IPS-18c (cell line): ENCODE measurements at regions not wholly inside any gene's neighbourhood (a gene's known extent, or its start where the extent isn't known, plus 50 kb on each side); places are given as distances from the start of the nearest gene placed in this dataset.
A peak's percentile ranks its signal among the peaks of the same experiment; 100 is the strongest.
"Not testable (repeated sequence)": the region's sequence is repeated elsewhere in the genome, so short reads cannot be mapped to it uniquely, and the experiment has no call there.

ENCODE experiments used
- H3K4me3 ChIP-seq: 2 replicates; pipeline ENCODE4 v1.7.0; 2013; ENCODE audit warnings: low read depth, mild to moderate bottlenecking, low read length, moderate library complexity; ENCODE audit not compliant: insufficient read depth
- H3K9me3 ChIP-seq: one replicate; pipeline ENCODE4 v1.6.1; 2013; ENCODE audit warnings: mild to moderate bottlenecking, low read length, moderate library complexity; ENCODE audit not compliant: control insufficient read depth, insufficient read depth

DNA sequence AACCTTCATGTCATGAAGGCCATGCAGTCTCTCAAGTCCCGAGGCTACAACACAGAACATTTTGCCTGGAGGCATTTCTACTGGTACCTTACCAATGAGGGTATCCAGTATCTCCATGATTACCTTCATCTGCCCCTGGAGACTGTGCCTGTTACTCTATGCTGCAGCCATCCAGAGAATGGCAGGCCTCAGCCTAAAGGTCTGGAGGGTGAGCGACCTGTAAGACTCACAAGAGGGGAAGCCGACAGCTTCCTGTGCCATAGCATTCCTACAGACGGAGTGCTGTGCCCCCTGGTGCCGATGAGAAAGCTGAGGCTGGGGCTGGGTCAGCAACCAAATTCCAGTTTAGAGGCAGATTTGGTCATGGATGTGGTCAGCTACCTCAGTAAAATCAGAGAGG is 51.3 kb upstream of the CADPS start:
- H3K9me3 ChIP-seq: no peaks in the 10 kb centered on the region
- H3K4me3 ChIP-seq: no peak overlapping the region

DNA sequence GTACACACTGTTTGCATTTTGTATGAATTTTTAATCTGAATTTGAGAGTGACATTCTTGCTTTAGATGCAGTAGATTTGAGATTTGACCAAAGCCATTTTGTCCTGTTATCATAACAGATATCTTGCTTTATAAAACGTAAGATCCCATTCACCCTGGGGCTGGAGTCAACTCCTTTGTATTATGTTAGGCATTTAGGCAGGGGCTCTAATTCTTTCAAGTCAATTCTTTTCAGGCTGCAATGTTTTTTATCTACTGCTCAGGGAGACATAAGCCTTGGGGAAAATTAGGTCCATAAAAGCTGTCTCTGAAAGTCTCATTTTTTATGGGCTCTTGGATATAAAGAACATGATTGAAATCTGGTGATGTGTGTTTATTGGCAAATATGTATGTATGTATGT is 53.0 kb upstream of the CADPS start:
- Histone ChIP-seq H3K9me3 (no peaks in the 10 kb centered on the region), H3K4me3 (no peak overlapping the region)

DNA sequence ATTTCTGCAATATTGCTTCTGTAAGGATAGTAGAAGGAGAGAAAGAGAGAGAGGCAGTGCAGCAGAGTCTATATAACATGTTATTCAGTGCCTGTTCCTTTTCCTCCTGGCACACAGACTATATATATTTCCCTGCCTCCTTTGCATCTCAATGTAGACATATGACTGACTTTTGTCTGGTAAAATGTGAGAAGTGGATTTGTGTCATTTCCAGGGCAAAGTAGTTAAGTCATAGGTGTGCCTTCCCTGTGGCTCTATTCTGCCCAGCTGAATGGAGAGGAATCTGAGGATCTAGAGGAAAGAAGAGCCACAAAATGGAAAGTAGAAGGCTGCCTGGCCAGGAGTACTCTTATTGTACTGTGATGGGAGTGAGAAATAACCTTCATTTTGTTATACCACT is 54.6 kb upstream of the CADPS start:
- Histone ChIP-seq H3K4me3 (no peak overlapping the region), H3K9me3 (no peaks in the 10 kb centered on the region)

DNA sequence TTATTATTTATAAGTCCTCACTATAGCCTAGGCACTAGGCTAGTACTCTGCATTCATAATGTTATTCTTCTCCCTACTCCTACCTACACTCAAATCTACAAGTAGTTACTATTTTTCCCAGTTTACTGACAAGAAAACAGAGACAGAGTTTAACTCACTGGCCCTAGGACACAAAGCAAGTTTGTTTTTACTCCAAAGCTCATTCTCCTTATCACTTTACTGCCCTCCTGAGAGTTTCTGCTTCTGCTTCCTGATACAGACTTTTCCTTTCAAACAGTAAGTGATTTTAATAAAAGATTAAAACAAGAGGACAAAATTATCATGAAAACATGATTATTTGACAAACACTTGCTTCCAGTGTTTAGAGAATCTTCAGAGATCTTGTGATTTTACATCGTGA is 60.6 kb upstream of the CADPS start:
- Histone ChIP-seq H3K9me3 (no peaks in the 10 kb centered on the region), H3K4me3 (no peak overlapping the region)

DNA sequence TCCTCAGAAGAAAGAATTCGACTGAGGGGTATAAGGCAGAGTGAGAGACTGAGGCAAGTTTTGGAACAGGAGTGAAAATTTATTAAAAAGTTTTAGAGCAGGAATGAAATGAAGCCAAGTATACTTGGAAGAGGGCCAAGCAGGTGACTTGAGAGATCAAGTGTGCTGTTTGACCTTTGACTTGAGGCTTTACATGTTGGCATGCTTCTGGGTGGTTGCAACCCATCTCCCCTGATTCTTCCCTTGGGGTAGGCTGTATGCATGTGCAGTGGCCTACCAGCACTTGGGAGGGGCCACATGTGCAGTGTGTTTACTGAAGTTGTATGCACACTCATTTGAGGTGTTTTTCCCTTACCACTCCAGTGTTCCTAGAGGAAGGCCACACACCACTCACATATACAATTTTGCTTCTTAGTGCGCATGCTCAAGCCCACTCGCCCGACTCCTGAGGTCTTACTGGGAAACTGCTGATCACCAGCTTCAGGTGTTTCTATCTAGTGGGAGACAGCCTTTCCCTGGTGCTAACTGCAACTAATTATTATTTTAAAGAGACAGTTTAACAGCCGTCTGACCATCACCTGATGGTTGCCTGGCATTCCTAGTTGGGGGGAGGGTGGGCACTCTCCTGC is 61.5 kb upstream of the CADPS start:
- H3K4me3 ChIP-seq: no peak overlapping the region

DNA sequence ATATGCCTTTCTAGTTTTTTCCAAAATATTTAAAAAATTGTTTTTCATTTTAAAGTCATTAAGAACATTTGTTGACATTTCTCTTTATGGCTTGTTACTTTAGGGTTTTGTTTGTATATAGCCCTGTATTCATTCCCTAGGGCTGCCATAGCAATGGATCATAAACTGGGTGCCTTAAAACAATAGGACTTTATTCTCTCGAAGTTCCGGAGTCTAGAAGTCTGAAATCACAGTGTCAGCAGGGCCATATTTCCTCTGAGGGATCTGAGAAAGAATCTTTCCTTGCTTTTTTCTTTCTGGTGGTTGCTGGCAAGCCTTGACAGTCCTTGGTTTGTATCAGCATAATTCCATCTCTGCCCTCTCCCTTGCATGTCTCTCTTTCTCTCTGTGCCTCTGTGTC is 63.4 kb upstream of the CADPS start:
- H3K9me3 ChIP-seq: no peaks in the 10 kb centered on the region
- no peak overlapping the region for H3K4me3 ChIP-seq

More for the DNA sequence above, 61.5 kb upstream of the CADPS start:
- H3K9me3 ChIP-seq: no peaks in the 10 kb centered on the region

DNA sequence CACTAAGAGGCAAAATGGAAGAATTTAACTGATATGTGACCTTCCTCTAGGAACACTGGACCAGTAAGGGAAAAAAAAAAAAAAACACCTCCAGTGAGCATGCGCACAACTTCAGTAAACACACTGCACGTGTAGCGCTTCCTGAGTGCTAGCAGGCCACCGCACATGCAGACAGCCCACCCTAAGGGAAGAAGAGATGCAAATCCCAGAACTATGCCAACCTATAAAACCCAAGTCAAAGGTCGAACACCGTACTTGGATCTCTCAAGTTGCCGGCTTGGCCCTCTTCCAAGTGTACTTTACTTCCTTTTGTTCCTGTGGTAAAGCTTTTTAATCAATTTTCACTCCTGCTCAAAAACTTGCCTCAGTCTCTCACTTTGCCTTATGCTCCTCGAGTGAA is 64.5 kb upstream of the CADPS start:
- H3K9me3 ChIP-seq: no peaks in the 10 kb centered on the region
- no peak overlapping the region for H3K4me3 ChIP-seq

DNA sequence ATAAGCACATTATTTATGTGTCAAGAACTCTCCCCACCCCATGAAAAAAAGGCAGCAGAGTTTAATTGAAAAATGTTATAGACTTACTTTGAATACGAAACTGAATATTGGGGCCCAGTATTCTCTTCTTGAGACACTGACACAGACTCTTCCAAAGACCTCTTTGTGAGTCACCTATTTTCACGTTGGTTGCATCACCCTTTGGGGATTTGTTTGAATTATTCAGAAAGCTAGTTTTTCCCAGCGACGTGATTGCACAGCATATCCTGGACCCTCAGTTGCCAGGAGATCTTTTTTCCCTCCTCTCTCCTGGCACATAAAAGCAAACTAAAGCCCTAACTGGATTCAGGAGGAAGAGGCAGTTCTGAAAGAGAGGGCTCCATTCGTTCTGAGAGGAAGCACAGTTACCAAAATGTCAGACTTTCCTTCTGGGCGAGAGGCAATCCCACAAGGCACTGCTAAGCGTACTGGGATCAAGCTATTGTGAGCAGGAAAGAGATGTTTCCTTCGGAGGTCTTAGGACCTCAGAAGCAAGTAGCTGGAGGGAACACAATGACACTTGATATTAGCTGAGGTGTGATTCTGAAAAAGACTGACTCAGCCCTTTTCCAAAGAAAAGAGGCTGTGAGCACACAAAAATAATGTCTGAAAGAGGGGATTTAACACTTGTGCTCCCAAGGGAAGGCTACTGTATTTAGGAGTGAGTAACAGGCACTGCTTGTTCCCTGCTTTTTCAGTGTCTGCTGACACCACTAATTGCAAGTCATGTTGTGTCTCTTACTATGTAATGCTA is 65.8 kb upstream of the CADPS start:
- Histone ChIP-seq H3K9me3 (no peaks in the 10 kb centered on the region), H3K4me3 (no peak overlapping the region)

DNA sequence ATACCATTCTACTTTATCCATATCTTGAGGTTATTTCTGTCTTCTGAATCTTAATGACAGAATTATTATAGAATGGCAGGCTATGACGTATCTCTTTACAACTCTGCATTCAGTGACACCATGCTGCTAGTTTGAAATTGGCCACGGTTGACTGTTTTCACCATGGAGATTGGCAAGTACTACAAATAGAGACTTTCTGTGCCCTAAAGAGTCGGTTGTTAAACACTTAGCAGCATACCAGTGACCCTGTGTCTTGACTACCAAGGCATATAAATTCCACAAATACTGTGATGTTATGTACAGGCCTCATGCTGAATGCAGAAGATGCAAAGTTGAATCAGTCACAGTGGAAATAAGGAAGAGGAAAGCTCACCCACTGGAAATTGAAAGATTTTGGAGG is 67.0 kb upstream of the CADPS start:
- no peak overlapping the region for H3K4me3 ChIP-seq
- no peaks in the 10 kb centered on the region for H3K9me3 ChIP-seq

DNA sequence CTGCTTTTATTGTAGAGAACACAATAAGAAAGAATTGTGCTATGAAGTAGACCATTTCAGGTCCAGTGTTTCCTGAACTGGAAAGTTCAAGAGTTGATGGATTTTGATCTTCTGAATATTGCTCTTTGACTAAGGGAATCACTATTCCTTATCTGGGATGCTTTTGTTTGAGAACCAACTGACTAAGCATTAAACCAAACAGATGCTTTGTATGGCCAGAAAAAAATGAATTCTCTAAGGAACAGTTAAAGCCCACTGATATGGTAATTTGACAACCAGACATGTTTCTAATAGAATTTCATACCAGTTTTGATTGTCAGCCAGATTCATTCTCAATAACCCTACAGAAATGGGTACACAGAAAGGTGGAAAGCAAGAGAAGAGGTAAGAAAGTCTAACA is 67.5 kb upstream of the CADPS start:
- Histone ChIP-seq H3K9me3 (no peaks in the 10 kb centered on the region), H3K4me3 (no peak overlapping the region)

DNA sequence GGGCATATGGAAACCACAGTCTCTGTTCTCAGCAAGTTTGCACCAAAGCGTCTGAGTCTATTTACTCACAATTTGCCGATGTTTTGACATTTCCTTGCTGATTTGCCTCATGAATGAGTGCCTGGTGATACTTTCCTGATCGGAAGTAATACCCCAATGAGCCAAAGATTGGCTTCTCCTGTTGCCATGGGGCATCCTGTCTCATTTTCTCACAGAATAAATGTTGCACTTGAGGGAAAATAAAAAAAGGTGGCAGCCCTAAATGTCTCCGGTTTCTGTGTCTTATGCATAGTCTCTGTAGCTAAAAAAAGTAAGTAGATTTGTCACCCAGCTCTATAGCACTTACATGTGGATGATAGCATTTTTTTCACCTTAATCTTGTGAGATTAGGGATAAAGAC is 73.7 kb upstream of the CADPS start:
- no peaks in the 10 kb centered on the region for H3K9me3 ChIP-seq
- H3K4me3 ChIP-seq: no peak overlapping the region

DNA sequence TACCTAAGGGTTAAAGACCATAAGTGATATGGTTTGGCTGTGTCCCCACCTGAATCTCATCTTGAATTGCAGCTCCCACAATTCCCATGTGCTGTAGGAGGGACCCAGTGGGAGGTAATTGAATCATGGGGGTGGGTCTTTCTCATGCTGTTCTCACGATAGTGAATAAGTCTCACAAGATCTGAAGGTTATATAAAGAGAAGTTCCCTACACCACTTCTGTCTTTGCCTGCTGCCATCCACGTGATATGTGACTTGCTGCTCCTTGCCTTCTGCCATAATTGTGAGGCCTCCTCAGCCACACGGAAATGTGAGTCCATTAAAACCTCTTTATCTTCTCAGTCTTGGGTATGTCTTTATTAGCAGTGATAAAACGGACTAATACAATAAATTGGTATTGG is 75.0 kb upstream of the CADPS start:
- H3K9me3 ChIP-seq: no peaks in the 10 kb centered on the region
- peak overlapping the region; percentile 34; the same call in 1 of the 2 replicates for H3K4me3 ChIP-seq

DNA sequence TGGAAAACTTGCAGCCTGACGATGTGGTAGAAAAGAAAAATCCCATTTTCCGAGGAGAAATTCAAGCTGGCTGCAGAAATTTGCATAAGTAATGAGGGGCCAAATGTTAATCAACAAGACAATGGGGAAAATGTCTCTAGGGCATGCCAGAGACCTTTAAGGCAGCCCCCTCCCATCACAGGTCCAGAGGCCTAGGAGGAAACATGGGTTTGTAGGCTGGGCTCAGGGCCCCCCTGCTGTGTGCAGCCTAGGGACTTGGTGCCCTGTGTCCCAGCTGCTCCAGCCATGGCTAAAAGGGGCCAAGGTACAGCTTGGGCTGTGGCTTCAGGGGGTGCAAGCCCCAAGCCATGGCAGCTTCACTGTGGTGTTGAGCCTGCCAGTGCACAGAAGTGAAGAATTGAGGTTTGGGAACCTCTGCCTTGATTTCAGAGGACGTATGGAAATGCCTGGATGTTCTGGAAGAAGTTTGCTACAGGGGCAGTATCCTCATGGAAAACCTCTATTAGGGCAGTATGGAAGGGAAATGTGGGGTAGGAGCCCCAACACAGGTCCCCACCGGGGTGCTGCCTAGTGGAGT is 75.9 kb upstream of the CADPS start:
- peak overlapping the region; percentile 34; the same call in 1 of the 2 replicates for H3K4me3 ChIP-seq

DNA sequence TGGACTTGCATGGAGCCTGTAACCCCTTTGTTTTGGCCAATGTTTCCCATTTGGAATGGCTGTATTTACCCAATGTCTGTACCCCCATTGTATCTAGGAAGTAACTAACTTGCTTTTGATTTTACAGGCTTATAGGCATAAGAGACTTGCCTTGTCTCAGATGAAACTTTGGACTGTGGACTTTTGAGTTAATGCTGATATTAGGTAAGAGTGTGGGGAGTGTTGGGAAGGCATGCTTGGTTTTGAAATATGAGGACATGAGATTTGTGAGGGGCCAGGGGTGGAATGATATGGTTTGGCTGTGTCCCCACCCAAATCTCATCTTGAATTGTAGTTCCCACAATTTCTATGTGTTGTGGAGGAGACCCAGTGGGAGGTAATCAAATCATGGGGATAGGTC is 76.7 kb upstream of the CADPS start:
- H3K4me3 ChIP-seq, H3K9me3 ChIP-seq: not testable (repeated sequence)

More for the DNA sequence above, 75.9 kb upstream of the CADPS start:
- no peaks in the 10 kb centered on the region for H3K9me3 ChIP-seq

DNA sequence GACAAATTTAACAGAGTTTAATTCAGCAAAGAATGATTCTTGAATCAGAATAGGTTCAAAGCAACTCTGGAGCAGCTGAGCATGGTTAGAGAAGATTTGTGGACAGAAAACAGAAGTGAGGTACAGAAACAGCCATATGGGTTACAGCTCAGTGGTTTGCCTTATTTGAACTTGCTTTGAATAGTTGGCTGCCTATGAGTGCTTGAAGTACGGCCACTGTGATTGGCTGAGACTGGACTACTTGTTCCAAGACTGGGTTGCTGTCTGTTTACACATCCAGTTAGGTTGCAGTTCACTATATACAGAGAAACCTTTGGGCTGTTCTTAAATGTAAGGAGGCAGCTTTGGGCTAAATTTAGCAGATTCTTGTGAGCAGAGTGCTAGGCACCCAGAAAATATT is 79.4 kb upstream of the CADPS start:
- Histone ChIP-seq H3K9me3 (no peaks in the 10 kb centered on the region), H3K4me3 (no peak overlapping the region)

DNA sequence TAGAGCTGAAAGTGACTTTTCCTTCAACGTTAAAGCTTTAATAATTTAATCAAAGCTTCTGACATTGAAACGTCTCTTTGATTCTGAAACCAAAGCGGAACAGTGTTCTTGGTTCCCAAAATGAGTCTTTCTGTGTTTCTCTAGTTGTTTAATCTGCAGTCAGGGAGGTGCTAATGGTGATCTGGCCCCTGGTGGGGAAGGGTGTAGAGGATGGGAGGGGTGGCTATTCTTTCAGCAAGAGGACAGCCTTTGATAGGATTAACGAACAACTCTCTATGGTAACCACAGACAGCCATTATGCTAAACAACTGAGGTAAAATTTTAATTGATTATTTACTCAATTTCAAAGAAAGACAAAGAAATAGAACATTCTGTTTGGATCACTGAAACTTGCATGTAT is 79.9 kb upstream of the CADPS start:
- no peak overlapping the region for H3K4me3 ChIP-seq

DNA sequence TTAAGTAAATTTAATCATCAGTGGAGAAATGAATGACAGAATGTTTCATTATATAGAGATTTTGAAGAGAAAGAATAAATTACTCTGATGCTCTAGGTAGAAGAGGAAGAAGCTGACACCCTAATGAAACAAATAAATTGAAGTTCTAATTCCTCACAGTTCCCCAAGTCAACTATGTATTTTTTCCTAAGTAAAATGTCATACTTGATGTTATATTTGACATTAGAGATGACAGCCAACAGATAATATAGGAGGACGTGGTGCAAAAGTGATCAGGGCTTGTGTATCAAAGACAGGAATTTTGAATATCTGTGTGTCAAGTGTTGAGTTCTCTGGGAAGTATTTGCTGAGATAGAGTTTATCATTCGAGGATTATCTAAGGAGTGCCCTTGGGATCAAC is 81.2 kb upstream of the CADPS start:
- no peaks in the 10 kb centered on the region for H3K9me3 ChIP-seq
- no peak overlapping the region for H3K4me3 ChIP-seq

More for the DNA sequence above, 79.9 kb upstream of the CADPS start:
- H3K9me3 ChIP-seq: no peaks in the 10 kb centered on the region

DNA sequence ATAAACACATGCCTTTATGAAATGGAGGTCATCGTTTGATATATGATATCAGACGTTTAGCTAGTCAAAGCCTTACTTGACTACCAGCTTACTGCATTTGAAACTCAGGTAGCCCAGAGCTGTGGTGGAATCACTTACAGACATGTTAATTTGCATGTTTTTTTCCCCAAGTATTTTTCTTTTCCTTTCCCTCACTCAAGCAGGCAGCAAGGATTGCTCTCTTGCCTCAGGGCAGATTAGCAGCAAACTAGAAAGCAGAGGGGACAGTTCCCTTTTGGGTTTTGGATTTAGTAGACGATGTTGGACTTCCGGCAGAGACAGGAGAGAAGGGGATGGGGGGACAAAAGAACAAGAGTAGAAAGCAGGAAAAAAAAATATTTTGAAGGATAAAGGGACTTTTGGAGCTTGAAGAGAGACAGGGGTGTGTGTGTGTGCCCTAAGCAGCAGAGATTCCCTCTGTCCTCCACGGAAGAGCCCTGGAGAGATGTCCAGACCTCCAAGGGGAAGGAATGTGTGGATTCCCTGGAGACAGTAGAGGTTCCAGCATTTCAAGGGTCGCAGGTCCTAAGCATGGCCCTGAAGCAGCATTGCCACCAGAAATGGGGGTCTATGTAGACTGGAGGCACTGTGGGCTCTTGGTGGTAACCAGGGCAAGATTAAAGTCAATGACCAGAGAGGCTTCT is 86.8 kb upstream of the CADPS start:
- Histone ChIP-seq H3K9me3 (no peaks in the 10 kb centered on the region), H3K4me3 (no peak overlapping the region)
